Activated B cell treated with CpG ODN at 0.5 μM for 24 hours (primary cell): ENCODE measurements at regions not wholly inside any gene's neighbourhood (a gene's known extent, or its start where the extent isn't known, plus 50 kb on each side); places are given as distances from the start of the nearest gene placed in this dataset.

Experiments used
- ATAC-seq: fragments of 200-7000 bp; cut with Tn5 transposase; one replicate; pipeline ENCODE4 v1.10.0; 2021; ENCODE audit warnings: low read depth, mild to moderate bottlenecking, moderate library complexity
- CTCF ChIA-PET: fragments of 350-600 bp; sonication (Branson Sonifier 250); formaldehyde crosslinking; loops from one replicate; lab custom pipeline; 2021; ENCODE audit warnings: antibody characterized with exemption; lab: Charles Lee
- POLR2A ChIA-PET: fragments of 350-600 bp; sonication (Branson Sonifier 250); formaldehyde crosslinking; loops from one replicate; lab custom pipeline; 2021; ENCODE audit warnings: antibody characterized with exemption; lab: Charles Lee
- DNase-seq: peaks from one replicate; pipeline ENCODE4 v3.0.0; 2022
- H3K27ac Mint-ChIP-seq: one replicate; pipeline ENCODE4 v1.8.0; 2020; ENCODE audit warnings: mixed read lengths
- H3K27me3 Mint-ChIP-seq: one replicate; pipeline ENCODE4 v1.8.0; 2021; ENCODE audit warnings: mixed read lengths
- H3K36me3 Mint-ChIP-seq: one replicate; pipeline ENCODE4 v1.8.0; 2021; ENCODE audit warnings: low read depth, mixed read lengths
- H3K4me1 Mint-ChIP-seq: one replicate; pipeline ENCODE4 v1.8.0; 2021; ENCODE audit warnings: mixed read lengths
- H3K4me3 Mint-ChIP-seq: one replicate; pipeline ENCODE4 v1.8.0; 2020; ENCODE audit warnings: mild to moderate bottlenecking, mixed read lengths
- H3K9me3 Mint-ChIP-seq: one replicate; pipeline ENCODE4 v1.8.0; 2020; ENCODE audit warnings: mixed read lengths
- CTCF ChIP-seq: fragments of 200-600 bp; IDR thresholded peaks from one replicate; pipeline ENCODE4 v1.8.0; 2022; ENCODE audit warnings: antibody characterized with exemption, mild to moderate bottlenecking
- intact Hi-C: fragments of 100-400 bp; cut with micrococcal nuclease; formaldehyde crosslinking; loops from one replicate; pipeline ENCODE4 v1.15.1; 2024

GRCh38 chr5:62681117-62681850 is 102.7 kb downstream of the LRRC70 start:
- no peaks in the 10 kb centered on the region for H3K36me3 Mint-ChIP-seq

DNA sequence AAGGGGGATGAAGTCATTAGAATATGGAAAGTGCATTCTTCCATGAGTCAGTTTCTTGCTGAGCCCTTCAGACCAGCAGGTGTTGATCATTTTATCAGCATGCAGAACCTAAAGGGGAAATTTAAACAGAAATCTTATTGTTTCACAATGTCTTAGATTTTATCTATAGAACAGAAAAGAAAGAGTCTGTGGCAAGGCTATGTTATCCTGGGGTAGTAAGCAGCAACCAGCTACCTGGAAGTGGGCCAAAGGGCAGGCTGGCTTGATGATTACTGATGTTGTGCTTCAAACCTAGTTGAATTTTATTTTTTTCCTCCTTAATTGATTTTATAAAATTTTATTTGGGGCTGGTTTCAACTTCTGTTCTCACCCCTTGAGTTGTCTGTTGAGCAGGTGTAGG is 101.5 kb downstream of the LRRC70 start:
- no peak for ATAC-seq
- no peak overlapping the region for H3K27ac Mint-ChIP-seq
- no peaks in the 10 kb centered on the region for H3K4me1 Mint-ChIP-seq
- H3K4me3 Mint-ChIP-seq, result no peak overlapping the region
- peaks cover 10% of the 10 kb centered on the region for H3K9me3 Mint-ChIP-seq
- no peak for TF ChIP-seq CTCF
- POLR2A ChIA-PET, result no interaction called here
- no peak for DNase-seq
- intact Hi-C loops, result no loop called here
- H3K27me3 Mint-ChIP-seq, result no peaks in the 10 kb centered on the region
- CTCF ChIA-PET, result no interaction called here
- H3K36me3 Mint-ChIP-seq, result no peaks in the 10 kb centered on the region

More at GRCh38 chr5:62681117-62681850, 102.7 kb downstream of the LRRC70 start:
- intact Hi-C loops, result no loop called here
- ChIA-PET POLR2A (no interaction called here), CTCF (no interaction called here)
- H3K4me3 Mint-ChIP-seq, result no peak overlapping the region
- no peaks in the 10 kb centered on the region for H3K27me3 Mint-ChIP-seq
- H3K27ac Mint-ChIP-seq, result no peak overlapping the region
- no peaks in the 10 kb centered on the region for H3K4me1 Mint-ChIP-seq
- TF ChIP-seq CTCF, result no peak
- peaks cover 7% of the 10 kb centered on the region for H3K9me3 Mint-ChIP-seq
- ATAC-seq (no peak), DNase-seq (no peak)
